AG09309 (cell line): ENCODE measurements at regions not wholly inside any gene's neighbourhood (a gene's known extent, or its start where the extent isn't known, plus 50 kb on each side); places are given as distances from the start of the nearest gene placed in this dataset.

ENCODE experiments used
- DNase-seq: peaks from one replicate; pipeline ENCODE4 v3.0.0-alpha.2; 2010; ENCODE audit warnings: low read depth
- H3K4me3 ChIP-seq: 2 replicates; pipeline ENCODE4 v1.5.1; 2011; ENCODE audit warnings: mild to moderate bottlenecking, low read depth, low read length, moderate library complexity; ENCODE audit not compliant: control insufficient read depth
- CTCF ChIP-seq: IDR thresholded peaks from 2 replicates; pipeline ENCODE4 v1.5.1; 2011; ENCODE audit warnings: mild to moderate bottlenecking, low read depth, low read length, inconsistent platforms; ENCODE audit not compliant: insufficient read depth, control insufficient read depth; ENCODE audit errors: missing control alignments

- H3K4me3 ChIP-seq: no peak overlapping the region
- no peak for TF ChIP-seq CTCF
- no peak for DNase-seq
Observed at GRCh38 chr2:222774941-222775340, 85.9 kb upstream of the ACSL3 start.

GRCh38 chr2:222776792-222777191, 84.0 kb upstream of the ACSL3 start:
- H3K4me3 ChIP-seq: no peak overlapping the region
- TF ChIP-seq CTCF: no peak
- no peak for DNase-seq

- DNase-seq: no peak
- no peak overlapping the region for H3K4me3 ChIP-seq
- TF ChIP-seq CTCF: no peak
Observed at GRCh38 chr2:222778400-222778799, 82.4 kb upstream of the ACSL3 start.

- DNase-seq: no peak
- no peak overlapping the region for H3K4me3 ChIP-seq
- no peak for TF ChIP-seq CTCF
Observed at GRCh38 chr2:222779145-222779832, 81.5 kb upstream of the ACSL3 start.

GRCh38 chr2:222780051-222780450, 80.8 kb upstream of the ACSL3 start:
- H3K4me3 ChIP-seq: no peak overlapping the region
- no peak for TF ChIP-seq CTCF
- no peak for DNase-seq

- no peak for DNase-seq
- TF ChIP-seq CTCF: no peak
- no peak overlapping the region for H3K4me3 ChIP-seq
Observed at GRCh38 chr2:222782201-222782730, 78.6 kb upstream of the ACSL3 start.
